Esophagus muscularis mucosa (tissue), 4 donors: ENCODE measurements at regions not wholly inside any gene's neighbourhood (a gene's known extent, or its start where the extent isn't known, plus 50 kb on each side); places are given as distances from the start of the nearest gene placed in this dataset.

Experiments
- CTCF ChIP-seq, 3 experiments: fragments of 200-600 bp in 2 of 3; fragments of 450-650 bp in 1 of 3; sonication (generic) in 2 of 3; IDR thresholded peaks; one replicate each; pipeline ENCODE4 v1.5.1; 2017 to 2019; ENCODE audit warnings: antibody characterized with exemption in 3 of 3, mild to moderate bottlenecking in 2 of 3, moderate library complexity in 1 of 3
- EP300 ChIP-seq: sonication (generic); formaldehyde crosslinking; IDR thresholded peaks from one replicate; pipeline ENCODE4 v1.6.1; 2017; ENCODE audit warnings: antibody characterized with exemption
- POLR2AphosphoS5 ChIP-seq, 2 donors: sonication (generic); formaldehyde crosslinking; IDR thresholded peaks; one replicate each; pipeline ENCODE4 v1.6.1; 2017; ENCODE audit warnings: antibody characterized with exemption in 2 of 2

GRCh38 chr10:64093946-64094535 lies 572.8 kb downstream of the REEP3 start:
- TF ChIP-seq CTCF (IDR thresholded peaks at IDR 0.05) (no peak), EP300 (no peak), POLR2AphosphoS5 (IDR thresholded peaks at IDR 0.05) (no peak)
